ENCODE measurements at regions not wholly inside any gene's neighbourhood (a gene's known extent, or its start where the extent isn't known, plus 50 kb on each side); places are given as distances from the start of the nearest gene placed in this dataset.

- TF ChIP-seq POLR2A (IDR thresholded peaks at IDR 0.05), result no peak
- no peak for TF ChIP-seq EP300 (IDR thresholded peaks at IDR 0.05)
- no peak for TF ChIP-seq CTCF (IDR thresholded peaks at IDR 0.05)
- TF ChIP-seq POLR2AphosphoS5 (IDR thresholded peaks at IDR 0.05), result no peak
Measured at GRCh38 chr19:30909216-30909615, 440.0 kb downstream of the TSHZ3 start.

All from gastroesophageal sphincter (tissue), 3 donors.